Ishikawa (cell line): ENCODE measurements at regions not wholly inside any gene's neighbourhood (a gene's known extent, or its start where the extent isn't known, plus 50 kb on each side); places are given as distances from the start of the nearest gene placed in this dataset.

Source experiments
- CEBPB ChIP-seq: IDR thresholded peaks from 2 replicates; pipeline ENCODE4 v1.6.1; 2012
- CREB1 ChIP-seq: IDR thresholded peaks from 2 replicates; pipeline ENCODE4 v1.6.1; 2012; ENCODE audit warnings: low read depth
- EGR1 ChIP-seq: IDR thresholded peaks from 2 replicates; pipeline ENCODE4 v1.6.1; 2012
- EP300 ChIP-seq: IDR thresholded peaks from 2 replicates; pipeline ENCODE4 v1.6.1; 2012; ENCODE audit warnings: borderline replicate concordance
- FOXM1 ChIP-seq: IDR thresholded peaks from 2 replicates; pipeline ENCODE4 v1.6.1; 2012; ENCODE audit warnings: low read depth, borderline replicate concordance
- NFIC ChIP-seq: IDR thresholded peaks from 2 replicates; pipeline ENCODE4 v1.6.1; 2012
- RAD21 ChIP-seq: IDR thresholded peaks from 2 replicates; pipeline ENCODE4 v1.6.1; 2012; ENCODE audit warnings: low read depth
- REST ChIP-seq: IDR thresholded peaks from 2 replicates; pipeline ENCODE4 v1.6.1; 2012; ENCODE audit warnings: low read depth, mild to moderate bottlenecking
- TAF1 ChIP-seq: IDR thresholded peaks from 2 replicates; pipeline ENCODE4 v1.6.1; 2012; ENCODE audit warnings: low read depth, mild to moderate bottlenecking
- TCF12 ChIP-seq: IDR thresholded peaks from 2 replicates; pipeline ENCODE4 v1.6.1; 2012; ENCODE audit warnings: low read depth
- TEAD4 ChIP-seq: IDR thresholded peaks from 2 replicates; pipeline ENCODE4 v1.6.1; 2012
- YY1 ChIP-seq: IDR thresholded peaks from 2 replicates; pipeline ENCODE4 v1.6.1; 2012; ENCODE audit warnings: low read depth
- ZBTB7A ChIP-seq: IDR thresholded peaks from 2 replicates; pipeline ENCODE4 v1.6.1; 2012; ENCODE audit warnings: low read depth
- TF ChIP-seq, protein P1 (sequence below): IDR thresholded peaks from 2 replicates; pipeline ENCODE4 v1.6.1; 2012
- TF ChIP-seq, protein P2 (sequence below): IDR thresholded peaks from 2 replicates; pipeline ENCODE4 v1.6.1; 2012

DNA sequence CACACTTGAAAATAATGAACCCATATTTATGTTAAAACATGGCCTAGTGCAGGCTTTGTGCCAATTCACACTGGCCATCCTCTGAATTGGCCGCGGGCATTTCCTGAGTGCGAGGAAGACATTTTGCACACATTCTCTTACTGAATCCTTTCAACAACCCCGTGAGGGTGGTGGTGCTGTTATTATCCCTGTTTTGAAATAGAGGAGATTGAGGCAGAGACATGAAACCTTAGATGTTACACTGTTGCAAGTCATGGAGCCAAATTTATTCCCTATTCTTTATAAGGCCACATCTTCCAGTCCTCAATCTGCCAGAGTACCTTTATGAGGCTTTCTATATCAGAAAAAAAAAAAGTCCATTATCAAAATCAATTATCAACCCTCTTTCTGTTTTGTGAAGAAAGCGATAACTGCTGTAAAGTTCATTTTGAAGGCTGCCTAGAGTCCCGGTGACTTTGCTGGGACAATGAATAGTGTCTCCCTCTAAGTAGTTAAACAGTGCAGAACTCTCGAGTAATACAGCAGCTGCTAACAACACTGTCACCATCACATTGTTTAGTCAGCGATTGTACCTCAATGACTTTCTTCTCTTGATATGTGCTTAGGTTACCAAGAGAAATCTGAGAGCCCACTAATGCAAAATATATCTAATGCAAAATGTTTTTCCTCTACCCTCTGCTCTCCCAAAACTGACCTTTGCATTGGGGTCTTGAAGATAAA is 242.3 kb upstream of the PPARGC1A start:
- TF ChIP-seq, protein P1, sequence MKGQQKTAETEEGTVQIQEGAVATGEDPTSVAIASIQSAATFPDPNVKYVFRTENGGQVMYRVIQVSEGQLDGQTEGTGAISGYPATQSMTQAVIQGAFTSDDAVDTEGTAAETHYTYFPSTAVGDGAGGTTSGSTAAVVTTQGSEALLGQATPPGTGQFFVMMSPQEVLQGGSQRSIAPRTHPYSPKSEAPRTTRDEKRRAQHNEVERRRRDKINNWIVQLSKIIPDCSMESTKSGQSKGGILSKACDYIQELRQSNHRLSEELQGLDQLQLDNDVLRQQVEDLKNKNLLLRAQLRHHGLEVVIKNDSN: no peak
- TF ChIP-seq EGR1 (no peak), RAD21 (no peak), TCF12 (no peak), EP300 (no peak), FOXM1 (no peak), CEBPB (no peak), CREB1 (no peak), REST (no peak), ZBTB7A (no peak), YY1 (no peak), TEAD4 (no peak), NFIC (no peak), TAF1 (no peak)
- TF ChIP-seq, protein P2, sequence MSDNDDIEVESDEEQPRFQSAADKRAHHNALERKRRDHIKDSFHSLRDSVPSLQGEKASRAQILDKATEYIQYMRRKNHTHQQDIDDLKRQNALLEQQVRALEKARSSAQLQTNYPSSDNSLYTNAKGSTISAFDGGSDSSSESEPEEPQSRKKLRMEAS: no peak

- TF ChIP-seq TCF12: no peak
Observed at GRCh38 chr4:24130637-24131036, 240.8 kb upstream of the PPARGC1A start.

DNA sequence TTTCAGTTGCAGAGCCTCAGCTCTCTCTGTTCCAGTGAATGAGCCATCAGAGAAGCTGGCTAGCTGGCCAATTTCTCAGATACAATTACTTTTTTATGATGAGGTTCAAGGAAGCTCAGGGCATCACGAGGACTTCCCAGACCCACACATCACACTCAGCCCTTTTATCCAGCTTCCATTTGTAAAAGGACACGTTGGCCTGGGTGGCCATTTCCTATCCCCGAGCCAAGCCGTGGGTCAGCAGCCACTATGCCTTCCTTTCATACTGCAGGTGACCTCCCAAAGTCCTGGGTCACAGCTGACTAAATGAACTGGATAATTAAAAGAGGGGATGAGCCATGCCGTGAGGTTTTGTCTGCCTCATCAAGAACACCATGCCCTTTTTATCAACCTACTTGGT is 236.9 kb upstream of the PPARGC1A start:
- no peak for TF ChIP-seq EP300

- TF ChIP-seq, protein P1: no peak
- TF ChIP-seq ZBTB7A (no peak), TEAD4 (no peak), CREB1 (no peak), TCF12 (no peak), RAD21 (no peak), TAF1 (no peak), YY1 (no peak), CEBPB (no peak), EP300 (no peak), EGR1 (no peak), FOXM1 (no peak), NFIC (no peak), REST (no peak)
- TF ChIP-seq, protein P2: no peak
Observed at GRCh38 chr4:24121395-24122175, 231.7 kb upstream of the PPARGC1A start.

DNA sequence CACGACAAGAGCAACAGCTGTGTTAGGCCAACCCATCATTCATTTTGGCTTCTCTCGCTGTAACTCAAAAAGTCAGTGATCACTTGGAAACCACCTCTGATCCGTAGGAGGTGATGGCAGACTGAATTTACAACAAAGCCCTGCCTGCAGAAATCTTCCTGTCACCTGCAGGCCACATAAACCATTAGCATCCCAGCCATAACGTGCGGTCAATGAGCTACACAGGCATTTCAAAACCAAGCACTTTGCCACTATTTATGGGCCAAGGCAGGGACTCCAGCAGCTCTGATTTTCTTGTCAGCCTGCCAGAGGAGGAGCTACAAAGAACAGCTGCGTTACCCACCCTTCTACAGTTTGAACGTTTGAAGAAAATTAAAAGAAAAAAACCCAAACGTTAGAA is 228.1 kb upstream of the PPARGC1A start:
- TF ChIP-seq EP300: no peak
- no peak for TF ChIP-seq TAF1
- TF ChIP-seq, protein P1: no peak
- TF ChIP-seq CREB1: no peak
- TF ChIP-seq EGR1: no peak
- TF ChIP-seq TCF12: no peak
- TF ChIP-seq REST: no peak
- no peak for TF ChIP-seq YY1
- TF ChIP-seq, protein P2: no peak
- TF ChIP-seq NFIC: no peak
- TF ChIP-seq RAD21: no peak
- TF ChIP-seq TEAD4: no peak
- TF ChIP-seq ZBTB7A: no peak
- no peak for TF ChIP-seq CEBPB
- no peak for TF ChIP-seq FOXM1
